ENCODE measurements at regions not wholly inside any gene's neighbourhood (a gene's known extent, or its start where the extent isn't known, plus 50 kb on each side); places are given as distances from the start of the nearest gene placed in this dataset.
A peak's percentile ranks its signal among the peaks of the same experiment; 100 is the strongest.

DNA sequence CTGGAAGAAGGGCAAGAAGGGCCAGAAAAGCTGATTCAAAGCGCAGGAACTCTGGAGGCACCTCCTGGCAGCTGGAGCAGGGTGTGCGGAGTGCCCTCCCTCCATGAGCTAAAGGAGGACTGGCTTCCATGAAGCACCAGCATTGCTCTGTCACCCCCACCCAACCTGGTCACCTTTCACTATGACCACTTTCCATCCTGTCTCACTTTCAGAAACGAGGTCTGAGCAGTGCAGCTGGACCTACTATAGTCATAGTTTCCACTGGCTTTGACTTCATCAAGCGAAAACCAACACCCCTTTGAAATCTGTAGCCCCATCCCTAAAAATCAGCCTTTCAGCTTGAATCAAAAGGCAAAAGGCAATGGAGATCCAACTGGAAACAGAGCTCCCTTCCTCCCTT lies 84.8 kb upstream of the CACNA1E start:
- Mint-ChIP-seq H3K4me3 (no peak overlapping the region), H3K9me3 (no peaks in the 10 kb centered on the region), H3K27ac (no peak overlapping the region), H3K36me3 (no peaks in the 10 kb centered on the region), H3K27me3 (peaks cover 5 to 27% (median 12%) of the 10 kb centered on the region in 3 donors), H3K4me1 (no peaks in the 10 kb centered on the region)
- DNase-seq = no peak
- ATAC-seq (ENCODE audit: low read depth in 2 of 2) = no peak

- H3K4me1 Mint-ChIP-seq = no peaks in the 10 kb centered on the region
- H3K27me3 Mint-ChIP-seq = peaks cover 17 to 47% (median 39%) of the 10 kb centered on the region in 3 donors
- no peak overlapping the region for H3K27ac Mint-ChIP-seq
- no peaks in the 10 kb centered on the region for H3K36me3 Mint-ChIP-seq
- no peak for ATAC-seq (ENCODE audit: low read depth in 2 of 2)
- DNase-seq = no peak
- peaks cover 0 to 6% (median 0%) of the 10 kb centered on the region in 7 donors for H3K9me3 Mint-ChIP-seq
- H3K4me3 Mint-ChIP-seq = no peak overlapping the region
Measured at GRCh38 chr1:181405584-181405983, 77.7 kb upstream of the CACNA1E start.

GRCh38 chr1:181406989-181407388 lies 76.3 kb upstream of the CACNA1E start:
- Mint-ChIP-seq H3K27ac (no peak overlapping the region), H3K36me3 (no peaks in the 10 kb centered on the region), H3K27me3 (peaks cover 13 to 39% (median 34%) of the 10 kb centered on the region in 3 donors), H3K4me3 (no peak overlapping the region), H3K9me3 (peaks cover 0 to 6% (median 0%) of the 10 kb centered on the region in 7 donors), H3K4me1 (no peaks in the 10 kb centered on the region)
- no peak for ATAC-seq (ENCODE audit: low read depth in 2 of 2)
- no peak for DNase-seq

DNA sequence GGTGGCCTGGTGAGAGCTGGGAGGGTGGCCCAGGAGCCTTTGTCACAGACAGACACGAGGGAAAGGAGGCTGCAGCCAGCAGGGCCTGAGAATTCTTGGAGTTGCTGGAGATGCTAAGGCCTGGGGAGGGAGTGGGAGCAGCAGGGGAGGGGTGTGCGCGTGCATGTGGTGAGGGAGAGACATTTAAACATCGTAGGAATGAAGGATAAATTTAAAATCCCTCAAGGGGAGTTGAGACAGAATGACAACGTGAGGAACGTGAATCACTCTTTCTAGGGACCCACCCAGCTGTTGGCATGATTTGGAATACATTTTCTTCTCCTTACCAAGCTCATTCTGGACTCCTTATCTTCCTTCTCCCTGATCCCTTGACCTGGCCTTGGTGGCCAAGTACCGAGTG lies 73.3 kb upstream of the CACNA1E start:
- H3K4me3 Mint-ChIP-seq = no peak overlapping the region
- no peaks in the 10 kb centered on the region for H3K4me1 Mint-ChIP-seq
- peaks cover 0 to 6% (median 0%) of the 10 kb centered on the region in 7 donors for H3K9me3 Mint-ChIP-seq
- no peaks in the 10 kb centered on the region for H3K36me3 Mint-ChIP-seq
- H3K27me3 Mint-ChIP-seq = peaks cover 13 to 35% (median 25%) of the 10 kb centered on the region in 3 donors
- H3K27ac Mint-ChIP-seq = no peak overlapping the region
- no peak for DNase-seq
- no peak for ATAC-seq (ENCODE audit: low read depth in 2 of 2)

DNA sequence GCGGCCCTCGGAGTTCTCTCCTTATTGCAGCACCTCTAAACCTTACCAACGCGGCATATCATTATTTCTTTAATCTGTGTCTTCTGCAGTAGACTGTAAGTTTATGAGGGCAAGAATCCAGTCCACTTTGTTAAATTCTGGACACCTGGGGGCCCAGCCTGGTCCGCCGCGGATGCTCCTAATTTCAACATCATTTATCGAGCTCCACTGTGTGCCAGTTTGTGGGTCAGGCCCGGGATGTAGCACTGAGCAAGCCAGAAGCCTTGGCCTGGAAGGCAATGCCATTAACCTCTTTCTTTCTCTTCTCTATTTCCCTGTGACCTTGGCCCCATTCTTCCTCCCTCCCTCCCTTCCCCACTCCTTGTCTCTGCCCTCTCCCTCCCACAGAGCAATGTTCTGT lies 70.6 kb upstream of the CACNA1E start:
- ATAC-seq (ENCODE audit: low read depth in 2 of 2) = no peak
- Mint-ChIP-seq H3K9me3 (peaks cover 0 to 6% (median 0%) of the 10 kb centered on the region in 7 donors), H3K4me1 (no peaks in the 10 kb centered on the region), H3K27ac (no peak overlapping the region), H3K27me3 (peaks cover 12 to 26% (median 20%) of the 10 kb centered on the region in 3 donors), H3K36me3 (no peaks in the 10 kb centered on the region), H3K4me3 (no peak overlapping the region)
- no peak for DNase-seq

GRCh38 chr1:181413195-181413815 lies 70.0 kb upstream of the CACNA1E start:
- Mint-ChIP-seq H3K4me3 (no peak overlapping the region), H3K27ac (no peak overlapping the region), H3K27me3 (peaks cover 6 to 21% (median 15%) of the 10 kb centered on the region in 3 donors), H3K4me1 (no peaks in the 10 kb centered on the region), H3K9me3 (peaks cover 0 to 6% (median 0%) of the 10 kb centered on the region in 7 donors), H3K36me3 (no peaks in the 10 kb centered on the region)
- DNase-seq = no peak
- ATAC-seq (ENCODE audit: low read depth in 2 of 2) = no peak

- DNase-seq (no peak), ATAC-seq (ENCODE audit: low read depth in 2 of 2) (no peak)
- Mint-ChIP-seq H3K27ac (no peak overlapping the region), H3K9me3 (peaks cover 0 to 6% (median 0%) of the 10 kb centered on the region in 7 donors), H3K36me3 (no peaks in the 10 kb centered on the region), H3K4me3 (no peak overlapping the region), H3K4me1 (no peaks in the 10 kb centered on the region), H3K27me3 (peaks cover 6 to 19% (median 9%) of the 10 kb centered on the region in 3 donors)
Measured at GRCh38 chr1:181413836-181414235, 69.5 kb upstream of the CACNA1E start.

DNA sequence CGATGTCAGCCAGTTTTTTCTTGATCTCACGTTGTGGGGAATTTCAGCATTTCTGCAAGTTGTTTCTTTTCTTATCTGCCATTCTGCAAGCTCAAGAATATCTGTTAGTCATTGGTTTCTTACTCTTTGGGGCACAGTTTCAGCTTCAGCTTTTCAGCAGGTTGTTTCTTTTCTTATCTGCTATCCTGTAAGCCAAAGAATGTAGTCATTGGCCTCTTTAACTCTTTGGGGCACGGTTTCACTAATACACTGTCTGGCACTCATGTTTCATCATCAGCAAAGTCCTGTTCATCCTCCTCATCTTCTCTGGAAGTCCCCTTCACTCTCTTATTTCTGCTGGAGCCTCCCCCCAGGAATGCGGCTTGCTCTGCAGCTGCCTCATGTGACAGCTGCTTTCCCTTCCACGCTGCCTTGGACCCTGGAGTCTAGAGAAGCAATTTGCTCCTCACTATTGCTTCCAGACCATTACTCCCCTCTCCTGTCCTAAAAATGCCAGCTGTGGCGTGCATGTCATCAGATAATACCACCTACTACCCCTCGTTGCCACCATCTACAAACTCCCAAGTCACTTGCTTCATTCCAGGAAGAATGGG lies 67.0 kb upstream of the CACNA1E start:
- Mint-ChIP-seq H3K27ac (no peak overlapping the region), H3K36me3 (no peaks in the 10 kb centered on the region), H3K4me1 (no peaks in the 10 kb centered on the region), H3K4me3 (no peak overlapping the region), H3K9me3 (no peaks in the 10 kb centered on the region), H3K27me3 (peaks cover 0 to 6% (median under 1%) of the 10 kb centered on the region in 3 donors)
- DNase-seq (no peak), ATAC-seq (ENCODE audit: low read depth in 2 of 2) (no peak)

DNA sequence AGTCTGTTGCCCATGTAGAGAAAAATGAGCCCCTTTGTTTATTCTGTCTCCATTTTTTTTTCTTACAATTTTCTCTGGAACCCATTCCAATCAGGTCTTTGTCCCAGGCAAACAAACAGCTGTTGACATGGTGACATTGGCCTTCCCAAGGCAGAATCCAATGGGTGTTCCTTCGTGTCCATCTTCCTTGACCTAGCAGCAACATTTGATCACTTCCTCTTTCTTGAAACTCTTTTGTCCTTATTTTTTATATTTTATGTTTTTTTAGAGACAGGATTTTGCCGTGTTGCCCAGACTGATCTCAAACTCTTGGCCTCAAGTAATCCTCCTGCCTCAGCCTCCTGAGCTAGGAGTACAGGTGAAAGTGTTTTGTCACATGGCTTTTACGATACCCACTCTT lies 65.4 kb upstream of the CACNA1E start:
- Mint-ChIP-seq H3K27ac (no peak overlapping the region), H3K27me3 (peaks cover 0 to 8% (median 0%) of the 10 kb centered on the region in 3 donors), H3K36me3 (no peaks in the 10 kb centered on the region), H3K4me1 (no peaks in the 10 kb centered on the region), H3K9me3 (no peaks in the 10 kb centered on the region), H3K4me3 (no peak overlapping the region)
- no peak for DNase-seq
- ATAC-seq (ENCODE audit: low read depth in 2 of 2) = no peak

GRCh38 chr1:181423301-181423918 lies 59.9 kb upstream of the CACNA1E start:
- H3K27ac Mint-ChIP-seq = no peak overlapping the region
- no peak overlapping the region for H3K4me3 Mint-ChIP-seq
- H3K36me3 Mint-ChIP-seq = peaks cover 0 to 18% of the 10 kb centered on the region in 2 donors
- DNase-seq (no peak), ATAC-seq (ENCODE audit: low read depth in 2 of 2) (no peak)
- peaks cover 3 to 12% (median 7%) of the 10 kb centered on the region in 3 donors for H3K4me1 Mint-ChIP-seq
- H3K9me3 Mint-ChIP-seq = peaks cover 0 to 6% (median 2%) of the 10 kb centered on the region in 7 donors
- peaks cover 11 to 48% (median 40%) of the 10 kb centered on the region in 3 donors for H3K27me3 Mint-ChIP-seq

GRCh38 chr1:181424786-181425403 lies 58.4 kb upstream of the CACNA1E start:
- H3K27ac Mint-ChIP-seq = no peak overlapping the region
- peaks cover 3 to 12% (median 7%) of the 10 kb centered on the region in 3 donors for H3K4me1 Mint-ChIP-seq
- no peak for ATAC-seq (ENCODE audit: low read depth in 2 of 2)
- peaks cover 0 to 18% of the 10 kb centered on the region in 2 donors for H3K36me3 Mint-ChIP-seq
- H3K4me3 Mint-ChIP-seq = no peak overlapping the region
- peak; percentile 11 for DNase-seq
- H3K9me3 Mint-ChIP-seq = peaks cover 0 to 6% (median 2%) of the 10 kb centered on the region in 7 donors
- H3K27me3 Mint-ChIP-seq = peaks cover 14 to 58% (median 43%) of the 10 kb centered on the region in 3 donors

DNA sequence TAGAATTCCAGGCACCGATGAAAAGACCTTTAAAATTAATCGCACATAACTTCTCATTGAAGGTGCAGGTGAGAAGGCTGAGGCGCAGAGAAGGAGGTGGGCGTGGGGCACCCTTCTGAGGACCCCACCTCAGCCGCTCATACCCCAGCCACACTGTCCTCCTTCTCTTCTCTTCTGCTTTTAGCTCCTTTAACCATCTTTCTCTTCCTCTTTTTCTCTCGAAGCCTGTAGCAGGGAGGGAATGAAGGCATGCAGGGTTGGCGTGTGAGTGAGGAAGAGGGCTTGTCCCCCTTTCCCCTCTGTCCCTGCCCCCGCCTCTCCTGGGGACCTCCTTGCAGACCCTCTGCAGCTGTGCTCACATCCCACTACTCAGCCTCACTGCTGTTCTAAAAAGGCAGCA lies 57.8 kb upstream of the CACNA1E start:
- H3K4me1 Mint-ChIP-seq = peaks cover 3 to 12% (median 7%) of the 10 kb centered on the region in 3 donors
- H3K36me3 Mint-ChIP-seq = peaks cover 0 to 18% of the 10 kb centered on the region in 2 donors
- H3K4me3 Mint-ChIP-seq = no peak overlapping the region
- DNase-seq (no peak), ATAC-seq (ENCODE audit: low read depth in 2 of 2) (no peak)
- H3K9me3 Mint-ChIP-seq = peaks cover 0 to 6% (median 2%) of the 10 kb centered on the region in 7 donors
- no peak overlapping the region for H3K27ac Mint-ChIP-seq
- H3K27me3 Mint-ChIP-seq = peaks cover 14 to 58% (median 43%) of the 10 kb centered on the region in 3 donors

- Mint-ChIP-seq H3K27ac (no peak overlapping the region), H3K9me3 (peaks cover 0 to 6% (median 2%) of the 10 kb centered on the region in 7 donors), H3K4me1 (peaks cover 3 to 12% (median 7%) of the 10 kb centered on the region in 3 donors), H3K27me3 (peaks cover 18 to 58% (median 57%) of the 10 kb centered on the region in 3 donors), H3K4me3 (peak overlapping the region in 1 of 8 donors; percentile 19), H3K36me3 (peaks cover 0 to 18% of the 10 kb centered on the region in 2 donors)
- no peak for ATAC-seq (ENCODE audit: low read depth in 2 of 2)
- DNase-seq = no peak
Measured at GRCh38 chr1:181429462-181429861, 53.9 kb upstream of the CACNA1E start.
